ENCODE measurements at regions not wholly inside any gene's neighbourhood (a gene's known extent, or its start where the extent isn't known, plus 50 kb on each side); places are given as distances from the start of the nearest gene placed in this dataset.

GRCh38 chr16:50884066-50884860 lies 142.4 kb downstream of the CYLD start:
- DNase-seq (ENCODE audit: low read depth): peak; percentile 16
- TF ChIP-seq CTCF (IDR thresholded peaks at IDR 0.05; ENCODE audit: insufficient read depth, low read depth, low read length, missing control alignments): peak; percentile 64
- H3K4me3 ChIP-seq (ENCODE audit: low read depth, low read length): no peak overlapping the region

GRCh38 chr16:50881956-50882355 lies 140.1 kb downstream of the CYLD start:
- H3K4me3 ChIP-seq (ENCODE audit: low read depth, low read length): no peak overlapping the region
- no peak for DNase-seq (ENCODE audit: low read depth)
- no peak for TF ChIP-seq CTCF (IDR thresholded peaks at IDR 0.05; ENCODE audit: insufficient read depth, low read depth, low read length, missing control alignments)

GRCh38 chr16:50881331-50881830 lies 139.5 kb downstream of the CYLD start:
- DNase-seq (ENCODE audit: low read depth): no peak
- no peak overlapping the region for H3K4me3 ChIP-seq (ENCODE audit: low read depth, low read length)
- no peak for TF ChIP-seq CTCF (IDR thresholded peaks at IDR 0.05; ENCODE audit: insufficient read depth, low read depth, low read length, missing control alignments)

- no peak for TF ChIP-seq CTCF (IDR thresholded peaks at IDR 0.05; ENCODE audit: insufficient read depth, low read depth, low read length, missing control alignments)
- no peak for DNase-seq (ENCODE audit: low read depth)
- no peak overlapping the region for H3K4me3 ChIP-seq (ENCODE audit: low read depth, low read length)
These were observed 139.0 kb downstream of the CYLD start for GRCh38 chr16:50880926-50881325.

GRCh38 chr16:50879873-50880695 lies 138.2 kb downstream of the CYLD start:
- TF ChIP-seq CTCF (IDR thresholded peaks at IDR 0.05; ENCODE audit: insufficient read depth, low read depth, low read length, missing control alignments): no peak
- no peak overlapping the region for H3K4me3 ChIP-seq (ENCODE audit: low read depth, low read length)

GRCh38 chr16:50878966-50879615 lies 137.2 kb downstream of the CYLD start:
- TF ChIP-seq CTCF (IDR thresholded peaks at IDR 0.05; ENCODE audit: insufficient read depth, low read depth, low read length, missing control alignments): no peak
- DNase-seq (ENCODE audit: low read depth): no peak
- no peak overlapping the region for H3K4me3 ChIP-seq (ENCODE audit: low read depth, low read length)

More at GRCh38 chr16:50879873-50880695, 138.2 kb downstream of the CYLD start:
- DNase-seq (ENCODE audit: low read depth): no peak
